NT2/D1 (cell line): ENCODE measurements at regions not wholly inside any gene's neighbourhood (a gene's known extent, or its start where the extent isn't known, plus 50 kb on each side); places are given as distances from the start of the nearest gene placed in this dataset.
"Not testable (repeated sequence)": the region's sequence is repeated elsewhere in the genome, so short reads cannot be mapped to it uniquely, and the experiment has no call there.

Experiments used
- DNase-seq: peaks from one replicate; pipeline ENCODE4 v3.0.0-alpha.2; 2011; ENCODE audit warnings: low read depth, low spot score
- H3K27me3 ChIP-seq: 2 replicates; pipeline ENCODE4 v1.6.0; 2011; ENCODE audit warnings: mild to moderate bottlenecking; ENCODE audit not compliant: insufficient read length, insufficient read depth
- H3K36me3 ChIP-seq: 2 replicates; pipeline ENCODE4 v1.6.1; 2011; ENCODE audit warnings: mild to moderate bottlenecking, low read length, mixed read lengths; ENCODE audit not compliant: insufficient read depth, insufficient read length
- H3K4me1 ChIP-seq: 2 replicates; pipeline ENCODE4 v1.5.1; 2011; ENCODE audit not compliant: insufficient read depth, insufficient read length
- H3K4me3 ChIP-seq: 2 replicates; pipeline ENCODE4 v1.5.1; 2011; ENCODE audit warnings: low read depth; ENCODE audit not compliant: insufficient read length
- H3K9ac ChIP-seq: 2 replicates; pipeline ENCODE4 v1.6.0; 2011; ENCODE audit warnings: low read depth; ENCODE audit not compliant: insufficient read length
- H3K9me3 ChIP-seq: 2 replicates; pipeline ENCODE4 v1.5.1; 2011; ENCODE audit warnings: mild to moderate bottlenecking, low read length; ENCODE audit not compliant: insufficient read depth
- SUZ12 ChIP-seq: IDR thresholded peaks from 2 replicates; pipeline ENCODE4 v1.6.1; 2011; ENCODE audit not compliant: insufficient read length, insufficient read depth; ENCODE audit errors: extremely low read depth
- YY1 ChIP-seq: IDR thresholded peaks from 2 replicates; pipeline ENCODE4 v1.6.1; 2011; ENCODE audit not compliant: insufficient read length, insufficient read depth
- ZNF274 ChIP-seq: IDR thresholded peaks from 2 replicates; pipeline ENCODE4 v1.6.1; 2011; ENCODE audit warnings: mild to moderate bottlenecking, low read depth, low read length

GRCh38 chr6:119758385-119758784, 408.8 kb upstream of the MAN1A1 start:
- no peaks in the 10 kb centered on the region for H3K9me3 ChIP-seq
- no peak for DNase-seq
- no peaks in the 10 kb centered on the region for H3K36me3 ChIP-seq
- no peak overlapping the region for H3K9ac ChIP-seq
- H3K27me3 ChIP-seq = no peaks in the 10 kb centered on the region
- no peak for TF ChIP-seq ZNF274
- no peak for TF ChIP-seq SUZ12
- TF ChIP-seq YY1 = no peak
- H3K4me3 ChIP-seq = no peak overlapping the region
- H3K4me1 ChIP-seq = no peaks in the 10 kb centered on the region

GRCh38 chr6:119757467-119757866, 407.9 kb upstream of the MAN1A1 start:
- H3K36me3 ChIP-seq = no peaks in the 10 kb centered on the region
- H3K4me1 ChIP-seq = no peaks in the 10 kb centered on the region
- no peaks in the 10 kb centered on the region for H3K27me3 ChIP-seq
- no peak for DNase-seq
- H3K4me3 ChIP-seq = no peak overlapping the region
- no peaks in the 10 kb centered on the region for H3K9me3 ChIP-seq
- TF ChIP-seq SUZ12 (no peak), YY1 (no peak), ZNF274 (no peak)
- H3K9ac ChIP-seq = no peak overlapping the region

- Histone ChIP-seq H3K27me3 (no peaks in the 10 kb centered on the region), H3K4me1 (no peaks in the 10 kb centered on the region), H3K9ac (no peak overlapping the region), H3K36me3 (no peaks in the 10 kb centered on the region), H3K4me3 (no peak overlapping the region), H3K9me3 (no peaks in the 10 kb centered on the region)
- DNase-seq = no peak
- TF ChIP-seq SUZ12 = no peak
- TF ChIP-seq YY1 = no peak
- no peak for TF ChIP-seq ZNF274
Measured at GRCh38 chr6:119749335-119749734, 399.8 kb upstream of the MAN1A1 start.

GRCh38 chr6:119748535-119748934, 399.0 kb upstream of the MAN1A1 start:
- not testable (repeated sequence) for H3K4me3 ChIP-seq, H3K9ac ChIP-seq, H3K27me3 ChIP-seq, H3K36me3 ChIP-seq, H3K4me1 ChIP-seq, H3K9me3 ChIP-seq, DNase-seq

GRCh38 chr6:119742188-119742803, 392.7 kb upstream of the MAN1A1 start:
- no peak overlapping the region for H3K4me3 ChIP-seq
- no peaks in the 10 kb centered on the region for H3K9me3 ChIP-seq
- no peak for TF ChIP-seq YY1
- no peak for TF ChIP-seq ZNF274
- no peak for TF ChIP-seq SUZ12
- H3K36me3 ChIP-seq = no peaks in the 10 kb centered on the region
- peak; percentile 30 for DNase-seq
- no peaks in the 10 kb centered on the region for H3K4me1 ChIP-seq
- no peaks in the 10 kb centered on the region for H3K27me3 ChIP-seq
- H3K9ac ChIP-seq = no peak overlapping the region

GRCh38 chr6:119739769-119740168, 390.2 kb upstream of the MAN1A1 start:
- no peak for DNase-seq
- TF ChIP-seq YY1 (no peak), SUZ12 (no peak), ZNF274 (no peak)
- Histone ChIP-seq H3K9me3 (no peaks in the 10 kb centered on the region), H3K4me3 (no peak overlapping the region), H3K27me3 (no peaks in the 10 kb centered on the region), H3K9ac (no peak overlapping the region), H3K4me1 (no peaks in the 10 kb centered on the region), H3K36me3 (no peaks in the 10 kb centered on the region)

- DNase-seq = no peak
- H3K4me1 ChIP-seq = no peaks in the 10 kb centered on the region
Measured at GRCh38 chr6:119738425-119738824, 388.9 kb upstream of the MAN1A1 start.

GRCh38 chr6:119736296-119737021, 386.9 kb upstream of the MAN1A1 start:
- no peaks in the 10 kb centered on the region for H3K9me3 ChIP-seq
- no peaks in the 10 kb centered on the region for H3K27me3 ChIP-seq
- H3K4me3 ChIP-seq = no peak overlapping the region
- no peaks in the 10 kb centered on the region for H3K4me1 ChIP-seq
- no peak for DNase-seq
- no peak overlapping the region for H3K9ac ChIP-seq
- TF ChIP-seq ZNF274 (no peak), SUZ12 (no peak), YY1 (no peak)
- H3K36me3 ChIP-seq = no peaks in the 10 kb centered on the region

More at GRCh38 chr6:119738425-119738824, 388.9 kb upstream of the MAN1A1 start:
- no peak for TF ChIP-seq YY1
- no peak for TF ChIP-seq SUZ12
- H3K9me3 ChIP-seq = no peaks in the 10 kb centered on the region
- H3K4me3 ChIP-seq = no peak overlapping the region
- H3K36me3 ChIP-seq = no peaks in the 10 kb centered on the region
- H3K27me3 ChIP-seq = no peaks in the 10 kb centered on the region
- no peak overlapping the region for H3K9ac ChIP-seq
